Motor neuron (in vitro differentiated cells): ENCODE measurements at regions not wholly inside any gene's neighbourhood (a gene's known extent, or its start where the extent isn't known, plus 50 kb on each side); places are given as distances from the start of the nearest gene placed in this dataset.
"Not testable (repeated sequence)": the region's sequence is repeated elsewhere in the genome, so short reads cannot be mapped to it uniquely, and the experiment has no call there.

Source experiments
- ATAC-seq, 8 experiments: fragments of 200-7000 bp; cut with Tn5 transposase; replicated peaks in 6 of 8; 2 replicates each; pipeline ENCODE4 v1.8.0; 2021; ENCODE audit warnings: mild to moderate bottlenecking in 8 of 8, moderate library complexity in 8 of 8
- H3K27ac ChIP-seq, 2 donors: fragments of 250-450 bp; sonication (Bioruptor Pico); 2 replicates each; pipeline ENCODE4 v1.9.0; 2021; ENCODE audit warnings: antibody characterized with exemption in 2 of 2, mild to moderate bottlenecking in 2 of 2, moderate library complexity in 1 of 2
- H3K4me1 ChIP-seq, 2 donors: fragments of 250-450 bp; sonication (Bioruptor Pico); replicated peaks in 1 of 2; 2 replicates each; pipeline ENCODE4 v1.6.1; 2021; ENCODE audit warnings: antibody characterized with exemption in 2 of 2, mild to moderate bottlenecking in 2 of 2, moderate library complexity in 1 of 2
- H3K4me3 ChIP-seq, 5 donors: fragments of 250-450 bp; sonication (Bioruptor Pico); 2 replicates each; pipeline ENCODE4 v1.9.0; 2021; ENCODE audit warnings: antibody characterized with exemption in 5 of 5, mild to moderate bottlenecking in 5 of 5, moderate library complexity in 4 of 5
- WGBS, 10 experiments: fragments of 450-650 bp; shearing (Covaris generic); methylation state at CpG; one replicate each; pipeline ENCODE4 v1.0.0; 2022; 5-methylcytosine and 5-hydroxymethylcytosine counted together
- in situ Hi-C, 9 experiments: fragments of 400-800 bp; cut with MboI; loops; one replicate each; pipeline ENCODE4 v1.15.0; 2021; ENCODE audit warnings: low sequenced_read_pairs in 9 of 9, low pct_unique_long_range_greater_than_20kb in 2 of 9; ENCODE audit not compliant: unreplicated experiment in 9 of 9

DNA sequence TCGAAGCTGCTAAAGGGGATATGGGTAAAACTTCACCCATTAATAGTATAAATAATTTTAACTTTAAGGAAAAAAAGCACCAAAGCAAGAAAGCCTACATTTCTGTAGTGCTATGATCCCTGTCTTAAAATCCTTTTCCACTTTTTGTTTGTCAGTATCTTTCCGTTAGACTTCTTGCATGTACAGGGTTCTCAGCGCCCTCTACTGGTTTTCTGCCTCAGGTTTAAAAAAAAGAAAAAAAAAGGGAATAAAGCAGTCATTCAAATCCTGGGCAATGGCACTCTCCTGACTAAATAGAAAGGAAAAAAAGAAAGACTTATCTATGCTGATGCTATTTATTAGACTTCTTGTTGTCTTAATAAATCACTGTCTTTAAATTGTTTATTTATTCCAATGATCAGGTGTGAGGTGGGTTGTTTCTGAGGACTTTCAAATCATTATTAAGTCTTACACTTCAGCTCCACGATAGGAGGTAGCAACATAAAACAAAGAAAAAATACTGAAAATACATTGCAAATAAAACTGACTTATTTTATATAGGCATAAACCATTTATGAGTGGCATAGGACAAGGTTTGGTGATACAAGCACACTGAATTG is 475.4 kb upstream of the NR5A2 start:
- Histone ChIP-seq H3K4me1 (peaks cover 0 to 3% of the 10 kb centered on the region in 2 donors), H3K27ac (no peak overlapping the region), H3K4me3 (no peak overlapping the region)
- peak in 6 of 8 experiments; percentile 17 to 47 (median 33) for ATAC-seq
- WGBS, 10 experiments = 29 to 56% (median 46%) methylated on average over 3 to 4 of the region's 4 CpGs
- in situ Hi-C loops = no loop called here

DNA sequence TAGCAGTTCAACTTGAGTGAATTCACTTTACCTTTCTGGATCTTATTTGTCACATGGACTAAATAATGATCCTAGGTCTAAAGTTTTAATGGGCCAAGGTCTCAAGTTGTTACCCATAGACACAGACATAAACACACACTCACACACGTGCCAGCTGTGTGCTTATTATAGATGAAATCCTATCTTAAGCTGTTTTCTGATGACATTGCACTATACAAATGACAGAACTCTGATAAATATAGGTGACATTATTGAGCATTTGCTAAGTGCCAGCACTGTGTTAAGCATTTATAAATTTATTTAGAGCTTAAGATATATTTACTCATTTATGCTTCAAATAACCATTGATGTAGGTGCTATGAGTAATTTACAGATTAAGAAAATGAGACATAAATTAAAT is 474.4 kb upstream of the NR5A2 start:
- Histone ChIP-seq H3K27ac (no peak overlapping the region), H3K4me1 (peaks cover 0 to 3% of the 10 kb centered on the region in 2 donors), H3K4me3 (no peak overlapping the region)
- 0 to 78% (median 38%) methylated on average over 1 of the region's 1 CpG; no CpG with 5 or more reads in 5 of the 10 experiments for WGBS, 10 experiments
- in situ Hi-C loops = no loop called here
- no peak for ATAC-seq

DNA sequence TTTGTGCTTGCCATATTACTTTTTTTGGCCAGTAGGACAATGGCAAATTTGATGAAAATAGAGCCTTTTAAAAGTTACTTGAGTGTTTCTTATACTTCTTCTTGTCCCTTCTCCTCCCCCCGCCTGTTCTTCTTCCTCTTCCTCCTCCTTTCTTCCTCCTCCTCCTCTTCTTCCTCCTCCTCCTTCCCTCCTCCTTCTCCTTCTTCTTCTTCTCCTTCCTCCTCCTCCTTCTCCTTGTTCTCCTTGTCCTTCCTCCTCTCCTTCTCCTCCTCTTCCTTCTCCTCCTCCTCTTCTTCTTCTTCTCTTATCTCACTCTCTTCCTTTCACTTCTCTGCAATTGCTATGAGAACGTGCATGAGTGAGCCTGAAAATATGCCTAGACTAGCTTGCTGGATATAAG is 466.2 kb upstream of the NR5A2 start:
- ATAC-seq = no peak

DNA sequence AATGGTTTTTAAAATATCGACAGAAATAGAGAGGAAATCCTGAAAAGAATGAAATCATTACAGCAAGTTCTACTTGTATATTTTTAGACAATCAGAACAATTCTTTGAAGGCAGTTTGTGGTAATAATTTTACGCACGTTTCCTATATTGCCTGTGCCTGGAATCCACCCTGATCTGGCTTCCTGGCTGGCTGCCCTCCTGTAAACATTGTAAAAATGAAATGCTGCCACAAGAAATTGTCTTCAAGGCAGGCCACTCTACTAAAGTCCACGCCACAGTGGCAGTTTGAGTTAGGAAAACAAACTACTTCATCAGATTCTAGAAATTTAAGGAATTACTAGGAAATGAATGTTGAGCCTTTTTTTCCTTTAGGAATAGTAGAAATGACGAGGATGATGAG is 454.5 kb upstream of the NR5A2 start:
- no peak overlapping the region for H3K4me3 ChIP-seq
- 0 to 96% (median 87%) methylated on average over 2 to 5 of the region's 5 CpGs for WGBS, 10 experiments
- ATAC-seq = no peak
- peaks cover 0 to 3% of the 10 kb centered on the region in 2 donors for H3K4me1 ChIP-seq
- in situ Hi-C loops = no loop called here
- H3K27ac ChIP-seq = no peak overlapping the region

More for the DNA sequence above, 466.2 kb upstream of the NR5A2 start:
- no peak overlapping the region for H3K4me3 ChIP-seq
- 13 to 83% (median 40%) methylated on average over 1 to 2 of the region's 2 CpGs; no CpG with 5 or more reads in 3 of the 10 experiments for WGBS, 10 experiments
- H3K4me1 ChIP-seq = no peaks in the 10 kb centered on the region
- no peak overlapping the region for H3K27ac ChIP-seq
- in situ Hi-C loops = no loop called here

DNA sequence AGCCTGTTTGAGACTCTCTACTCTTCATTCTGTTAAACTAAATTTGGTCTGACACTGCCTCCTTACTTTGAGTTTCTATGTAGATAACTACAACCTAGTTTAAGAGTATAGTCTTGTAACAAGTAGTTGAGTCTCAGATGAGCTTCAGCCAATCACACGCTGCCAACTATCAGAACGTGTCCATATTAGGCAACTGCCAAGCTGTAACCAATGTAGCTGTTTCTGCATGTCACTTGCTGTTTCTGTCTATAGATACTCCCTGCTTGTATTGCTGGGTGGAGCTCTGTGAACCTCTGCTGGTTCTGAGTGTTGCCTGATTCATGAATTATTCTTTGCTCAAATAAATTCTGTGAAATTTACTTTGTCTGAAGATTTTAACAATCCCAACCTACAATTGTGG is 452.6 kb upstream of the NR5A2 start:
- peak in 3 of 8 experiments; percentile 63 to 79 (median 78) for ATAC-seq
- Histone ChIP-seq H3K27ac (no peak overlapping the region), H3K4me3 (no peak overlapping the region), H3K4me1 (peaks cover 0 to 3% of the 10 kb centered on the region in 2 donors)
- in situ Hi-C loops = no loop called here
- WGBS, 10 experiments = 0 to 91% (median 65%) methylated on average over 2 of the region's 2 CpGs; no CpG with 5 or more reads in 4 of the 10 experiments

DNA sequence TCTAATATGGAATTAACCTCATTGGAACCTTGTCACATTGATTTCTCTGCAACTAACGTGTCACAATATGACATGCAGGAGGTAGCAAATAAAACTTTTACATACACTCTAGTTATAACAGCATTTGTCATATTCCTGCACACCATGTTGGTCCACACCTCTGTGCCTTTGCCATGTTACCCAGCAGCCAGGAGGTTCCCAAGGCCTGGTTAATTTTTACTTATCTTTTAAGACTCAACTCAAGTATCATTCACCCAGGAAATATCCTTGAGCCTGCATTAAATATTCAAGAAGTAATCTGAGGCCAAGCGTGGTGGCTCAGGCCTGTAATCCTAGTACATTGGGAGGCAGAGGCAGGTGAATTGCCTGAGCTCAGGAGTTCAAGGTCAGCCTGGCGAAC is 447.2 kb upstream of the NR5A2 start:
- Histone ChIP-seq H3K4me1 (no peaks in the 10 kb centered on the region), H3K4me3 (no peak overlapping the region), H3K27ac (no peak overlapping the region)
- in situ Hi-C loops = no loop called here
- 20 to 100% (median 83%) methylated on average over 1 to 3 of the region's 3 CpGs; no CpG with 5 or more reads in 1 of the 10 experiments for WGBS, 10 experiments
- no peak for ATAC-seq

GRCh38 chr1:199585392-199585791 is 442.1 kb upstream of the NR5A2 start:
- ATAC-seq = no peak
- no peak overlapping the region for H3K4me3 ChIP-seq
- H3K27ac ChIP-seq = no peak overlapping the region
- H3K4me1 ChIP-seq = no peaks in the 10 kb centered on the region
- in situ Hi-C loops = no loop called here

DNA sequence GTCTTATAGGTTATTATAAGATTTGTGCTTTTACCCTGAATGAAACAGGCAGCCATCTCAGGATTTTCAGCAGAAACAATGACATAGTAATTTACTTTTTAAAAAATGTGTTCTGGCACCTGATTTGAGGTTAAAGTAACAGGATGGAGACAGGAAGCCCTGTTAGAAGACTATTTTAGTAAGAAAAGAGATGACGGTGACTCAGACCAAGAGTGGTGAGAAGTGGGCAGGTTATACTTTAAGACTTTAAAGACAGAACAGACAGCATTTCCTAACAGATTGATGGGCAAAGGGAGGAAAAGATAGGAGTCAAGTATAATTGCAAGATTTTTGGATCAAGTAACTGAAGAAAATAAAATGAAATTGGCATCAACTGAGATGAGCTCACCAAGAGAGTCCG is 436.8 kb upstream of the NR5A2 start:
- no peak for ATAC-seq
- no peaks in the 10 kb centered on the region for H3K4me1 ChIP-seq
- no peak overlapping the region for H3K27ac ChIP-seq
- in situ Hi-C loops = no loop called here
- 40 to 100% (median 89%) methylated on average over 2 of the region's 2 CpGs; no CpG with 5 or more reads in 2 of the 10 experiments for WGBS, 10 experiments
- no peak overlapping the region for H3K4me3 ChIP-seq

- in situ Hi-C loops = no loop called here
- H3K4me1 ChIP-seq = no peaks in the 10 kb centered on the region
- 40 to 94% (median 70%) methylated on average over 1 to 3 of the region's 3 CpGs; no CpG with 5 or more reads in 4 of the 10 experiments for WGBS, 10 experiments
- no peak overlapping the region for H3K4me3 ChIP-seq
- ATAC-seq = no peak
- H3K27ac ChIP-seq = no peak overlapping the region
Measured at GRCh38 chr1:199591468-199591867, 436.0 kb upstream of the NR5A2 start.

- ATAC-seq = no peak
- H3K4me1 ChIP-seq = no peaks in the 10 kb centered on the region
- 15 to 91% (median 60%) methylated on average over 1 to 6 of the region's 6 CpGs; no CpG with 5 or more reads in 1 of the 10 experiments for WGBS, 10 experiments
- in situ Hi-C loops = no loop called here
- H3K27ac ChIP-seq = no peak overlapping the region
- no peak overlapping the region for H3K4me3 ChIP-seq
Measured at GRCh38 chr1:199593475-199593874, 434.0 kb upstream of the NR5A2 start.

DNA sequence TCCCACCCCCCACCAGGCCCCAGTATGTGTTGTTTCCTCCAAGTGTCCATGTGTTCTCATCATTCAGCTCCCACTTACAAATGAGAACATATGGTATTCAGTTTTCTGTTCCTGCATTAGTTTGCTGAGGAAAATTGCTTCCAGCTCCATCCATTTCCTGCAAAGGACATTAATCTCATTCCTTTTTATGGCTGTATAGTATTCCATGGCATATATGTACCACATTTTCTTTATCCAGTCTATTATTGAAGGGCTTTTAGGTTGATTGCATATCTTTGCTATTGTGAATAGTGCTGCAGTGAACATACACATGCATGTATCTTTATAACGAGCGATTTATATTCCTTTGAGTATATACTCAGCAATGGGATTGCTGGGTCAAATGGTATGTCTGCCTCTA is 431.1 kb upstream of the NR5A2 start:
- H3K27ac ChIP-seq, in situ Hi-C loops, ATAC-seq: not testable (repeated sequence)

GRCh38 chr1:199597152-199597551 is 430.4 kb upstream of the NR5A2 start:
- no peak for ATAC-seq
- Histone ChIP-seq H3K4me3 (no peak overlapping the region), H3K27ac (no peak overlapping the region), H3K4me1 (no peaks in the 10 kb centered on the region)
- WGBS, 10 experiments = 13 to 93% (median 85%) methylated on average over 3 of the region's 3 CpGs
- in situ Hi-C loops = no loop called here

More for the DNA sequence above, 431.1 kb upstream of the NR5A2 start:
- not testable (repeated sequence) for H3K4me3 ChIP-seq, H3K4me1 ChIP-seq
- 79 to 100% (median 94%) methylated on average over 2 of the region's 2 CpGs; no CpG with 5 or more reads in 4 of the 10 experiments for WGBS, 10 experiments

- in situ Hi-C loops = no loop called here
- Histone ChIP-seq H3K4me1 (no peaks in the 10 kb centered on the region), H3K27ac (no peak overlapping the region), H3K4me3 (no peak overlapping the region)
- 0 to 94% (median 73%) methylated on average over 2 to 4 of the region's 4 CpGs for WGBS, 10 experiments
- no peak for ATAC-seq
Measured at GRCh38 chr1:199608414-199608813, 419.1 kb upstream of the NR5A2 start.
